HG03139 (cell line): ENCODE measurements at regions not wholly inside any gene's neighbourhood (a gene's known extent, or its start where the extent isn't known, plus 50 kb on each side); places are given as distances from the start of the nearest gene placed in this dataset.

ENCODE experiments used
- ATAC-seq: cut with Tn5 transposase; IDR thresholded peaks from one replicate; pipeline ENCODE4 v1.9.1; 2021; ENCODE audit not compliant: unreplicated experiment

- ATAC-seq, result no peak
Measured at GRCh38 chr2:4549666-4550210, 846.4 kb downstream of the DCDC2C start.

DNA sequence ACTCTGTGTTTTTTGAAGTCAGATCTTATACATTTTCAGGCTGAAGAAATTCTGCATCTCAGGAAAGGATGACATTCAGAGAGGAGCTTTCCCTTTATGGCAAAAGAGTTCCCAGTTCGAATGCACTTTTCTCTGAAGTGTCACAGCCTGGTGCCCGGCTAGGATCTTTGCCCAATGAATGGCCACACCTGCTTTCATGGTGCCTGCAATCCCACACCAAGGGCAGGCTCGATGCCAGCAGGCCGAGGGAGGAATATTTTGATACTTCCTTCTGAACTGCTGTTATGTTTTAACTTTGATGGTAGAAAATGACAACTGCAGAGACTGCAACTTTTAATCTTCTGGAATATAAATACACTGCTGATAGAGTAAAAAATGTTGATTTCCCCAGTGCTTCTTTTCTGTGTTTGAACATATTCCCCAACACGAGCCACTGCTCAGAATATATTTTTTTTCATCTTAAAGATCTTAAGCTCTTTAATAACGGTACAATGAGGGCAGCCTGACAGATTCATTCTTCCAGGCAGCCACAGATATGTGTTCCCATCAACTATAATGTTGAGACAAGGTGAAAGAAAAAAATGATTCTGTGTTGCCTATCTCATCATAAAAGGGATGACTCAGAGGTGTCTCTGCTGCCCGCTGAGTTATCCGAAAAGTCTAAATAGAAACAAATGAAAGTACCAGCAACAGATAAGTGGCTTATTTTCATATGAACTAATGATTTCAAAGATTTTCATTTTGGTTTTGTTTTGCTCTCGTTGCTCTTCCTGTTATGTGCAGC is 848.5 kb downstream of the DCDC2C start:
- no peak for ATAC-seq

DNA sequence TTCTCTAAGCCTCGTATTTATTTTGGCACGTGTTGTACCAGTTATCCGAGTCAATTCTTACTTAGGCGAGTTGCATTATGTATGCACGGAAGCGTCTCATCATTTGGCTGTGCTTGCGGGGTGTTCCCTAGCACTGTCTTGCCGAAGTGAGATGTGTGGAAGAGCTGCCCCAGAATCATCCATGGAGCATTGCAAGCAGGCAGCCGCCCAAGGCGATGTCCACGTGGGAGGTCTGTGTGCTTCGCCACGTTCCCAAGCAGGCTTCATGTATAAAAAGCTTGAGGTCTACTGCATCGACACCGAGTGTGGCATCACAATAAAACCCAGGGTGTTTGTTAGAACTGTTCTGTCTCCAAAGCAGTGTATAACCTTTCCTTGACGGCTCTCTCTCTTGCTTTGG is 849.9 kb downstream of the DCDC2C start:
- no peak for ATAC-seq

DNA sequence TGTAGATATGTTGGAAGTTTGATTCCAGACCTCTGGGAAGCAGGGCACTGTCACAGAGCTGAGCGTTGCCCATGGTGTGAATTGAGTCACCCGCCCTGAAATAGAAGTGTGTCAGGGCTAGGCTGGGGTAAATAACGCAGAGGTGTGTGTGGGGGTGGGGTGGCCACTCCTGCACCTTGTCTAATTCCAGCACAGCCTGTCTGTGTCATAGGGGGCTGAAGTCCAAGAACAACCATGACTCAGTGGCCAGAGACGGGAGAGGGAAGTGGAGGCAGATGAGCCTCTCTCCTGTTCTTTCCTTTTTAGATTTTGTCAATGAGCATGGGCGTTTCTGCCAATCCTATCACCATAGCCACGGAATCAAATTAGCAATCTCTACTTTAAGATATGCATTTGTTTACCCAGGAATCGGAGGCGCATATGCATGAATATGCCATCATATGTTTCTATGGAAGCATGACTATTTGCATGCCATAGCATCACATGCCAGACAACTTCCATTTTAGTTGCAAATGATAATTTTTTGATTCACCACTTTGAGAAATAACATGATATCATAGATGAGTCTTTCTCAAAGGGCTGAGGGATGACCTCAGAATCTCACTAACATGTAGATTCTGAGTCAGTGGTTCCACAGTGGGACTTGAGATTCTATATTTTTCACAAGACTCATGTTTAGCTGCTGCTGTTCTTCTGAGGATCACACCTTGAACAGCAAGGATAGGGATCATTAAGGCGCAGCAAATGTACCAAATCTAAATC is 852.9 kb downstream of the DCDC2C start:
- no peak for ATAC-seq

DNA sequence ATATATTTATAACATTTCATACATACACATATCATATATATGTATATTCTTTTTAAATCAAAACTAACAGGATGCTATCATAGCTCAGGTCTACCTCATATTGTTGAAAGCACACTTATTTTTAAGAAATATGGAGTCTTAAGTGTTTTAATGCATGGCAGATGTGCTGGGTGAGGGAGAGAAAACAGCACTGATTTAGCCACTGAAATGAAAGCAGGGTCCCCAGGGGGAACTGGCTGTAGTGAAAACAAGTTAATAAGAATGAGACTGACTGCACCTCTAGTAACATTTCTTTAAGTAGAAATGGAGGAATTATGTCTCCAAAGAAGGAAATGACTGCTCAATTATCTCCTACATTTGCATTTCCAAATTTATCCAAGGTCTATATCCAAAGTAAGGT is 857.8 kb downstream of the DCDC2C start:
- ATAC-seq, result no peak

GRCh38 chr2:4576075-4576474 is 872.7 kb downstream of the DCDC2C start:
- no peak for ATAC-seq

GRCh38 chr2:4579977-4580376 is 876.6 kb downstream of the DCDC2C start:
- no peak for ATAC-seq

- no peak for ATAC-seq
Measured at GRCh38 chr2:4585057-4585635, 881.8 kb downstream of the DCDC2C start.

DNA sequence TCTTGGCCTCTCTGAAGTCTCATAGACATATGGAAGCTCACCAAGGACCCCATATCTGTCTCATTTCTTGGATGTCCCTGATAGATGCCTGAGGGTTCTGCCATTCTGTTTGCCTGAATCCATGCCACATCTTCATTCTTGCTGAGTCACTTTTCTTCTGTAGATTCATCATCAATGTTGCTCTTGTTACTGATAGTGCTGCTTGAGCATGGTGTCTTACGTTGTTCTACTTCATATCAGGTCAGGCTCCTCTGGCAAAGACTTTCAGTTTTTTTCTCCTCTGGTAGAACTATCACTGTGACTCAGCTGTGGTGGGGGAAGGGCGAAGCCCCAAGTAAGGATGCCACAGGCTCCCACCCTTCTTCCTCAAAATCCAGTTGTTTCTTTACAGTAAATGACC is 885.2 kb downstream of the DCDC2C start:
- ATAC-seq, result no peak

DNA sequence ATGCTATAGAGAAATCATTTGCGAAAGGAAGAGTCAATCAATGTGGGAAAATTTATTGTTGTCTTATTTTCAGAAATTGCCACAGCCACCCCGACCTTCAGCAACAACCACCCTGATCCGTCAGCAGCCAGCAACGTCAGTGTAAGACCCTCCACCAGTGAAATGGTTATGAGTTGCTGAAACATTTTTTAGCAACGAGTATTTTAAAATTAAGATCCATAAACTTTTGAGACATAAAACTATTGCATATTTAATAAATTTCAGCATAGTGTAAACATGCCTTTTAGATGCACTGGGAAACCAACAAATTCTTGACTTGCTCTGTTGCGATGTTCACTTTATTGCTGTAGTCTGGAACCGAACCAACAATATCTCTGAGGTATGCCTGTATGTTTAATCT is 887.9 kb downstream of the DCDC2C start:
- no peak for ATAC-seq

DNA sequence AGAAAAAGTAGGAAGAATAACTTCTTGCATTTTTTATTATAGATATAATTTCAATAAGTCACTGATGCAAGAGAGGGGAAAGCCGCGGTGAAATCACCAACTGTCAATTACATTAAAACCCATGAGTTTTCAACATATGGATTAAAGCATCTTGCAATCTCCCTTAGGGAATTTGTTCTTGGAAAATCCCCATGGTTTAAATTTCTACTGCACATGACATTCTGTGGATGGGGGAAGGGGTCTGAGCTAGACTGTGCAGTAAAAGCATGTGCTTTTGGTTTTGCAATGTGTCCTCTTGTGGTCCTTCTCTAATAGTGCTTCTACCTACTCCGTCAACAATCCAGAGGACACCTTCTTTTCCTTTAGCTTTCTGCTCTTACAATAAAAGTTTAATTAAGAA is 894.0 kb downstream of the DCDC2C start:
- ATAC-seq, result no peak

DNA sequence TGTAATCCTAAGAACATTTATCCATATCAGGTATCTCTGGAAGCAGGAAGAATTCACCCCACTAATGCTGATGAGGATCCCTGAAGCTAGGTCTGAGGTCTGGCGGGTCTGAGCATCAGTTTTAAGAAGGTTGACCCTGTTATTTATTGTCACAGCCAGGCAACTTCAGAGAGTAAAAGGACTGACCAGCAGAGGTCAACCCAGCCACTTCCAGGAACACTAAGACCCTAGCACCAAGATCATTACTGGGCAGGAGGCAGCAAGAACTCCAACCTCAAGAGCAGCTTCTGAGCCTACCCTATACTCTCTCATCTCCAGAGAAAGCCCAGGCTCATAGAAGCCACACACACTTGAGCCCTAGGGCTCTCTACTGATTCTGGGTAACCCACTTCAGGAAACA is 901.4 kb downstream of the DCDC2C start:
- no peak for ATAC-seq

DNA sequence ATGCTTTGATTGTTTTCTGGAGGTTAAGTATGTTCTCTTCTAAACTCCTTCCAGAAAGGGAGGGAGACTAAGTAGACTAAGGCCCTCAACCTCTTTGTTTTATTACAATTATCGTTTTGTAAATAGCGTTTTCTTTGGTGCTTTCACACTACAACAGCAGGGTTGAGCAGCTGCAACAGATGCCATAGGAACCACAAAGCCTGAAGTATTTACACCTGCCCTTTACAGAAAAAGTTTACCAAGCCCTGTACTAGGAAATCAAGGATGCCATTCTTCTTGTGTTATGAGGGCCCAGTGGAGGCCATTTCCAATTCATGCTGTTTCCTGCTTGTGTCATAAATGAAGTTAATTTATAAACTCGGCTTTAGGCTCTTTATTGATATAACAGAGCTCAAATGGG is 914.8 kb downstream of the DCDC2C start:
- no peak for ATAC-seq

DNA sequence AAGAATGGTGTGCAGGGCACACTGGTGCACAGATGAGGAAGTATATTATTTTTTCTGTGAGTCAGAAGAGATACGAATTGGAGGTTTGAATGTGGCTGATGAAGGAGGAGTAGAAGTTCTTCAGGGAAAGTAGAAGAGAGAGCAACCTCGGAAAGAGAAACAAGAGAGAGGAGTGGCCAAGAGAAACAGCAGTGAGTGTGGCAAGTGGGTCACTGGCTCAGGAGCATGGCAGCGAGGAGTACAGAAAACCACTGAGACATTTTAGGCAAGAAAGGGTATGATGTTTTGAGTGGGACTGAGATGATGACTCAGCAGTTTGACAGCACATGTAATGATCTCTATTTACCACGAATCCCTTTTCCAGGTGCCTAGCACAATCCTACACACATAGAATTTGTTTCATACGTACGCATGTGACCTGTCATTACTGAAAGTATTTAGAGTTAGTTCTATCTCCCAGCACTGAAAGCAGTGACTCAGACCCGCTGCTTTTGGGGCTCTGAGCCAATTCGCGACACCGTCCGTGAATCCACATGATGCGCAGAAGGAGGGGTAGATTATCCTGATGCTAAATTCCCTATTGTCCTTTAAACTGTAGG is 915.4 kb downstream of the DCDC2C start:
- no peak for ATAC-seq

- no peak for ATAC-seq
Measured at GRCh38 chr2:4628998-4629501, 925.7 kb downstream of the DCDC2C start.

GRCh38 chr2:4635289-4635688 is 931.9 kb downstream of the DCDC2C start:
- no peak for ATAC-seq

DNA sequence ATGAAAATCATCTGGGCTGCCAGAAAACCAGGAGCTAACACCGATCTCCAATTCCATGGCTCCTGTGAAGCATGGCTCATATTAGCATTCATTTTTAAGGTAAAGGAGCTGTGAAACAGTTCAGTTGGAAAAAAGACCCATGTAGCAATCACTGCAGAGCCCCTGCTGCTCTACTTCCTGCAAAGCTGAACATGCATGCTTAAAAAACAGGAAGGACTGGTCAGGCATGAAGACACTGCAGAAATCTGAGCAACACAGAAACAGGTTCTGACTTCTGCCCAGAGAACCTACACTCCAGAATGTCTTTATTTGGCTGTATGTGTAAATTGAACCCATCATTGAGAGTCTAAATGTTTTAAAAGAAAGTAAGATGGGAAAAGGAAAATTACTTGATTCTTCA is 950.6 kb downstream of the DCDC2C start:
- ATAC-seq, result no peak

DNA sequence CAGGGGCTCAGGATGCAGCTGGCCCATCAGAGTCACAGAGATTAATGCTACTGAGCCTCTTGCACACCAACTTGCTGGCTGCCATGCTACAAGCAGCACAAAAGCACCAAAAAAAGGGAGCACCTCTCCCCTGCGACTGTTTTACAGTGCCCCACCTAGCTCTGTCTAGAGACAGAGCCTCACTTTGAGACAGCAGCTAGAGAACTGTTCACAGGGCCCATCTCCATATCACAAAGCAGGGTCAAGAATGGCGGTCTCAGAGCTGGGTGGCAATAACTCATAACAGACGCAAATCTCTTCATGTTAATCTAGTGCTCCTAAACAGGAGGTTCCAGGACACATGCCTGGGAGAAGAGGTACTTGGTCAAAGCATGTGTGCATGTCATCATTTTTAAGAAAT is 953.0 kb downstream of the DCDC2C start:
- no peak for ATAC-seq

DNA sequence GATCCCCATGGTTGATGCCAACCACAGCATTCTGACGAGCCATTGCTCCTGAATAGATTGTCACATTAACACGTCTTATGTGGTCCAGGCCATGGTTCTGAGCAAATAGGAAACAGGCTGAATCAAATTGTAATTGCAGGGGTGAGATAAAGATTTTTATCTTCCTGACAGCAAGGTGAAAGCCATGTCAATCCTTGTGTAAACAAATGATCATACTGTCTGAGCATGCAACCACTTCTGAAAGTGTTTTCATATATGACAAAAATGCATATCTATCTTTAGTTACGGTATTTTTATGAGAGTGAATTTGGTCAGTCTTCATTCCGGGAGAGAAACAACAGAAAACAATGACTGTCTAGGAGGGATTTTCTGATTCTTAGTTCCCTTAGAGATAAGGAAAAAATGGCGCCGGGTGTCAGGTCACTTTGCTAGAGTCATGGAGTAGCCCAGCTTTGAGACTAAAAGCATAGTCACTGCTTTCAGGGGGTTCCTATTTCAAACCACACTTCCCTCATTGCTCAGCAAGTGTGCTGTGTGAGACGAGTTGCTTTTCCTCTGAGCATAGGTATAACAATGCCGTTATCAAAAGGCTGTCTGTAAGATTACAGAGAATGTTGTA is 958.9 kb downstream of the DCDC2C start:
- no peak for ATAC-seq

- no peak for ATAC-seq
Measured at GRCh38 chr2:4668381-4668780, 965.0 kb downstream of the DCDC2C start.

GRCh38 chr2:4670331-4670730 is 967.0 kb downstream of the DCDC2C start:
- ATAC-seq, result no peak
